IPS-18c (cell line): ENCODE measurements at regions not wholly inside any gene's neighbourhood (a gene's known extent, or its start where the extent isn't known, plus 50 kb on each side); places are given as distances from the start of the nearest gene placed in this dataset.

Experiments
- H3K4me3 ChIP-seq: 2 replicates; pipeline ENCODE4 v1.7.0; 2013; ENCODE audit warnings: low read depth, mild to moderate bottlenecking, low read length, moderate library complexity; ENCODE audit not compliant: insufficient read depth
- H3K9me3 ChIP-seq: one replicate; pipeline ENCODE4 v1.6.1; 2013; ENCODE audit warnings: mild to moderate bottlenecking, low read length, moderate library complexity; ENCODE audit not compliant: control insufficient read depth, insufficient read depth

GRCh38 chr2:58732999-58733398 lies 491.9 kb upstream of the FANCL start:
- H3K9me3 ChIP-seq, result no peaks in the 10 kb centered on the region
- no peak overlapping the region for H3K4me3 ChIP-seq

GRCh38 chr2:58731488-58731869 lies 490.4 kb upstream of the FANCL start:
- Histone ChIP-seq H3K4me3 (no peak overlapping the region), H3K9me3 (no peaks in the 10 kb centered on the region)

- H3K4me3 ChIP-seq, result no peak overlapping the region
- H3K9me3 ChIP-seq, result no peaks in the 10 kb centered on the region
Measured at GRCh38 chr2:58730764-58731487, 489.8 kb upstream of the FANCL start.

DNA sequence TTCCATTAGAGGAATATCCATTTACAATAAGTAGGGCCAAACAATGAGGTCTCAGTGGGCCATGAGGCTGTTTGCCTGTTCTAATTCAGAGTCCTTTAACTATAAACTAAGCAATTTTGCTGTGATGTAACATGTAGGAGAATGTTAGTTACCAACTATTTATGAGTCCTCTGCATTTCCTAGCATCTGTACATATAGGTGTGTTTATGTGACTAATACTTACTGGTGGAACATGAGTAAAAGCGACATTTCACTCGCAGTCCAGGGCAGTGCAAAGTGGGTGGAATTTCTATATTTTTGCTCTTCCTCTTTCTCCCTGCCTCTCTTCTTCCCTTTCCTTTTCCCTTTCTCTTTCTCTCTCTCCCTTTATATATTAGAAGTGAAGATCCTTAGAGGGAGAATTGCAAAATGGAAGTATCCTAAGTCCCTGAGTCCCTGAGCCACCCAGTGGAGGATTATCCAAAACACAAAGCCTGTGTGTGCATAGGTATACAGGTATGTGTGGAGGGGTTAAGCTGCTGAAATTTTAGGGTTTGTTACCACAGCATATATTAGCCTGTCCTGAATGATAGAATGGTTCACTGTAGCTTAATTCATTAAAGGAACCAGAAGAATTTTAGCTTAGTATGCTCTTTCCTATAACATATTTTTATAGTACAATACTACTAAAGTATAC lies 487.0 kb upstream of the FANCL start:
- Histone ChIP-seq H3K4me3 (no peak overlapping the region), H3K9me3 (no peaks in the 10 kb centered on the region)

DNA sequence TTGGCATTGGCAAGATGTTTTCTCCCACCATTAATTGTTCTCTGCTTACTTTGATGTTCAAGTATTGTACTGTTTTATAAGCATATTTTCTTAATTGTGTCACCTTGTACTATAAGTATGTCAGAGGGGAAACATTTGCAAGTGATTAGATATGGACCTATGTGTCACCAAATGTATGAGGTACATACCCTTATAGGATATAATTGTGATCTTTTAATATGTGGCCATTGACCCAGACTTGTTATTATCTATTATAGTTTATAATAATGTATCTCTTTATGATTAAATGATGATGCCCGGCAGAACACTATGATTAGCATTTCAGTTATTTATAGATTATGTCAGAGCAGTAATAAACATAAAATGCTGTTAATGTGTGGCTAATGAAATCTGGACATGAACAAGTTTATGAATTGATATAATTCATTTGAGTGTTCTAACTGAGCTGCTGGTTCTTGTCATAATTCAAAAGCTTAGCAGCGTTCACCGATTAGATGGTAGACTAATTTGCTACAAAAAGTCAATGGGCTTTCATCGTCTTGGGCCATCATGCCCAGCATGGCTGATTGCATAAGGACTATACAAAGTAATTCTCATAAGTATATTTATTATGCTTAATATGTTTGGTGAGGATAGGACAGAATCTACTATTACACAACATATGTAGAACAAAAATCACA lies 480.9 kb upstream of the FANCL start:
- Histone ChIP-seq H3K4me3 (no peak overlapping the region), H3K9me3 (no peaks in the 10 kb centered on the region)

DNA sequence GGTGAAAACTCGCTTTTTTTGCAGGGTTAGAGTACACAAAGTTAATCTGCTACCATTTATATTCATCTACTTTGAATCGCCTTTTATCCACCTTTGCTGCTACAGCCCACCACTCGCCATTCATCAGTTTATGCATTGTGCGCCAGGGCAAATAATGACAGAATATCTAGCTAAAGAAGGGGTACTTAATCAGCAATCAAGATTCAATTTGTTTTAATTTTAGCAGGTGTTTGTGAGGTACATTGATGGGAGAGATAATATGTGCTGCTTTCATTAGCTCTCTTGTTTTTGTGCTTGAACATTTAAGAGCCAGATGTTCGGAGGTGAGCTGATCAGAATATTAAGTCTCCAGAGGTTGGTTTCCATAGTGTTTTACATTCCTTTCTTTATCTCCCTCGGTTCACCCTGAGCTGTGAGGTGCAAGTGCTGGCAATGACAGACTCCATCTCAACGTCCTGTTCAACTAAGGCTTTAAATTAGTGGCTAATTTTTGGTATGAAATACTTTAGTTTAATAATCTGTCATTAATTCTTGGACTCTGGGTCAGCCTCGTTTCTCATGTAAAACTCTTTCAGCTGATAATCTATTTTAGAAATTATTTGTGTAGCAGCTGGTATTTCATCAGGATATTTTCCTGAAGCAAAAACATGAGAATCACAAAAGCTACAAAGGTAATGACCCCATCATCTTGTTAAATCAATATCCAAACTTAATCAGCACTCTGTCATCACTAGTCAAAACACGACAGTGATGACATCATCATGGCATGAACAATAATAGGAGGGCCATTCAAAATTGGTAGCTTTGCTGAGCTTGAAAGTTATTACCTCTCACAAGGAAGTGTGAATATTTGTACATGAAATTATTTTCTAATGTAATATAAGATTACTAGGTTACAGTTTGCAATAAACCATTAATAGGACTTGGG lies 479.9 kb upstream of the FANCL start:
- no peak overlapping the region for H3K4me3 ChIP-seq
- H3K9me3 ChIP-seq, result no peaks in the 10 kb centered on the region

GRCh38 chr2:58720033-58720769 lies 479.1 kb upstream of the FANCL start:
- Histone ChIP-seq H3K9me3 (no peaks in the 10 kb centered on the region), H3K4me3 (no peak overlapping the region)

DNA sequence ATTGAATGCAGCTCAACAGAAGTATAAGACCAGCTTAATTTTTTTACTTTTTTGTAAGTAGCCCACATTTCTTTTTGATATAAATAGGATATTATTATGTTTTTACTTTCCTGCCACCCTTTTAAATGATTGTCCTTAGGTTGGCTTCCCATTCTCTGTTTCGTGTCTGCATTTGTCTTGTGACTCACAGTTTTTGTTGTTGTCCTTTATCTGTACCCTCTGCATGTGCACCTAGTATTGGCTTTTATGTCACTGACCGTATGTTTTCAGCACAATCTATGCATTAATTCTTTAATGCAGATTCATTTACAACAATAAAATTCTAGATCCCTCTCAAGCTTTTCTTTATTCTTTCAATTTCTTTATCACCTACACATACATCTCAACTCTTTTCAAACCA lies 474.2 kb upstream of the FANCL start:
- Histone ChIP-seq H3K4me3 (no peak overlapping the region), H3K9me3 (no peaks in the 10 kb centered on the region)

- H3K9me3 ChIP-seq, result no peaks in the 10 kb centered on the region
- no peak overlapping the region for H3K4me3 ChIP-seq
Measured at GRCh38 chr2:58714238-58714637, 473.1 kb upstream of the FANCL start.

DNA sequence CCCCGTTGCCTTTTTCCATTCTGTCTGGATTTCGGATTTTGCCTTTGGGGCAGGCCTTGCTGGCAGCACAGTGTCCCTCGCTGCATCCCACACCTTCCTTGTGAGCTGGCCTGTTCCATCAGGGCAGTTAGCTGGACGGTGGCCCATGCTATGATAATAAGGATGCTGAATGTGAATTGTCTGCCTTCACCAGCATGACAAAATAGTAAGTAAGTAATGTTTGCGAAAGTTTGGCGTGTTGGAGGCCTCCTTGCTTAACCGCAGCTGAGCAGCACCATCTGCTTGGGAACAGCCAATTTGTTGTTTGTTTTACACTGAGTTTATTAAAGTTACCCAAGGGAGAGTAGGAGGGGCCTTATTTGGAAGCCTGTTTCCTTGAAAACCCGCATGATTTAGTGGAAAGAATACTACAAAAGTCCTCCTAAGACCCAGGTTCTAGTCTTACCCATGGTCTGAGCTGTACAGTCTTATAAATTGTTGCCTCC lies 469.7 kb upstream of the FANCL start:
- Histone ChIP-seq H3K9me3 (no peaks in the 10 kb centered on the region), H3K4me3 (no peak overlapping the region)

- Histone ChIP-seq H3K4me3 (no peak overlapping the region), H3K9me3 (no peaks in the 10 kb centered on the region)
Measured at GRCh38 chr2:58709687-58710354, 468.7 kb upstream of the FANCL start.

- H3K4me3 ChIP-seq, result no peak overlapping the region
- no peaks in the 10 kb centered on the region for H3K9me3 ChIP-seq
Measured at GRCh38 chr2:58709274-58709673, 468.1 kb upstream of the FANCL start.

DNA sequence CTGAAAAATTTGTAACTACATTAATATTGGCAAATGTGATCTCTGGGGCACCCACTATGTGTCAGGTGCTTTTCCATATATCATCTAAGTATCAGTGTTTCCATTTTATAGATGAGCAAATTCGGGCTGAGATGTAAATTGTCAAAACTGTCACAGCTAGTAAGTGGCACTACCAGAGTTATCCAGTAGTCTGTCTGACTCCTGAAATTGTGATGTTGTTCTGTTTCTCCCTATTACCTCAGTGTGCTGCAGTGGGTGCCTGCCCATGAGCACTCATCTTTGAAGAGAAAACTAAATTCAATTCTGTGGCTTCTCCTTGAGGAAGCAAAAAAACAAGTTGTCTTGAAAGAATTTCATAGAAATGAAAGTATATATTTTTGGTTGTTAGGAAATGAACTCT lies 467.4 kb upstream of the FANCL start:
- Histone ChIP-seq H3K4me3 (no peak overlapping the region), H3K9me3 (no peaks in the 10 kb centered on the region)

GRCh38 chr2:58702302-58702885 lies 461.3 kb upstream of the FANCL start:
- H3K9me3 ChIP-seq, result no peaks in the 10 kb centered on the region
- no peak overlapping the region for H3K4me3 ChIP-seq

GRCh38 chr2:58701688-58702301 lies 460.7 kb upstream of the FANCL start:
- Histone ChIP-seq H3K4me3 (no peak overlapping the region), H3K9me3 (no peaks in the 10 kb centered on the region)
